BLaER1 (cell line): ENCODE measurements at regions not wholly inside any gene's neighbourhood (a gene's known extent, or its start where the extent isn't known, plus 50 kb on each side); places are given as distances from the start of the nearest gene placed in this dataset.

Experiments
- H3K27ac ChIP-seq: shearing (Covaris generic); formaldehyde crosslinking; 2 replicates; pipeline ENCODE4 v1.8.1; 2022
- H3K27me3 ChIP-seq: shearing (Covaris generic); formaldehyde crosslinking; 2 replicates; pipeline ENCODE4 v1.8.1; 2022
- H3K36me3 ChIP-seq: shearing (Covaris generic); formaldehyde crosslinking; 2 replicates; pipeline ENCODE4 v1.8.1; 2022
- H3K4me1 ChIP-seq: shearing (Covaris generic); formaldehyde crosslinking; 2 replicates; pipeline ENCODE4 v1.8.1; 2022
- H3K4me2 ChIP-seq: shearing (Covaris generic); formaldehyde crosslinking; 2 replicates; pipeline ENCODE4 v1.8.1; 2022
- H3K4me3 ChIP-seq: shearing (Covaris generic); formaldehyde crosslinking; 2 replicates; pipeline ENCODE4 v1.8.1; 2022
- H3K9ac ChIP-seq: shearing (Covaris generic); formaldehyde crosslinking; 2 replicates; pipeline ENCODE4 v1.8.1; 2022
- H3K9me3 ChIP-seq: shearing (Covaris generic); formaldehyde crosslinking; 2 replicates; pipeline ENCODE4 v1.8.1; 2022
- H4K20me1 ChIP-seq: shearing (Covaris generic); formaldehyde crosslinking; 2 replicates; pipeline ENCODE4 v1.8.1; 2022
- Cebpa-rat ChIP-seq: shearing (Covaris generic); IDR thresholded peaks from 2 replicates; pipeline ENCODE4 v1.8.1; 2022

DNA sequence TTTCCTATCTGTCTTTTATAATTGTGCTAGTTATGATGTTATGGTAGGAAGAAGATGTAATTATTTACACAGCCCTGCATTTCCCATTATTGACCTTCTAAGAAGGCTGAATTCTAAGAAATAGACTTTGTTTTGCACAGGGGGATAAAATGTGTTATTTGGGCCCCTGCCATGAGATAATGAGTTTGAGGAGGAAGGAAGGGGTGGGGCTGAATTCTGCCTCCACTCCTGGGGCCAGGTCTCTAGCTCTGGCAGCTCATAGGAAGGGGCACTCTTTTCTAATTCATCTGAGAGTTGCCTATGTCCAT, 69.2 kb upstream of the GOLGA8B start:
- H3K4me1 ChIP-seq = peaks cover 4% of the 10 kb centered on the region; the same call in 1 of the 2 replicates
- H3K27me3 ChIP-seq = no peaks in the 10 kb centered on the region
- no peak overlapping the region for H3K9ac ChIP-seq
- no peak overlapping the region for H3K4me3 ChIP-seq
- H3K27ac ChIP-seq = no peak overlapping the region
- H3K36me3 ChIP-seq = no peaks in the 10 kb centered on the region
- no peak for TF ChIP-seq Cebpa-rat
- no peaks in the 10 kb centered on the region for H3K9me3 ChIP-seq
- no peaks in the 10 kb centered on the region for H4K20me1 ChIP-seq
- H3K4me2 ChIP-seq = no peak overlapping the region

DNA sequence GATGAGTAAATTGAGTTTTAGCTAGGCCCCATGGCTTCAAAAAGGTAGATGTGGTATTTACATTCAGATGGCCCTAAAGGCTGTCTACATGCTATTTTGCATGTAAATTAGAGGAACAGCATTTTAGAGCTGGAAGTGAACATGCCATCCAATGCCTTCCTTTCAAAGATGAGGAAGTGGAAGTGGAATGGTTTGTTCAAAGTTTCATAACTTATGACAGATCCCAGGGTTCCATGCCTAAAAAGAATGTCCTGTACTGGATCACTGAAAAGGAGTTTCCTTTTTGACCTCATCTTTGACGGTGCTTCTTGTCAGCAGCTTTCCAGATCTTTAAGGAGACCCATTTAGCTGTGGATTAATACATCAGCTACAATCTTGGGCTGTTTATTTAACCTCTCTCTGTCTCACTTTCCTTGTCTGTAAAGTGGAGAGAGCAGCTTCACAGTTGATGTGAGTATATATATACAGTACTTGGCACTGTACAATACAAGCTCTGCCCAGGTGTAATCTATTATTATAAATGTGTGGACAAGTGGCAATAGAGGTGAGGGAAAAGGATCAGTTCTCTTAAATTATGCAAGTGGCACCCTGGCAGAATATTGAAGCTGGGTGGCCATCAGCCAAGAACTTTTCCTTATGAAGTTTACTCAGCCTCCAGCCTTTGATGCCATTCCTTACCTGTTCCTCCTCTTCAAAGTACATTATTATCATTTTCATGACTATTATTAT, 68.7 kb upstream of the GOLGA8B start:
- Histone ChIP-seq H3K4me1 (peaks cover 4% of the 10 kb centered on the region; the same call in 1 of the 2 replicates), H3K27ac (no peak overlapping the region), H3K4me2 (no peak overlapping the region), H3K9me3 (no peaks in the 10 kb centered on the region), H3K4me3 (no peak overlapping the region), H4K20me1 (no peaks in the 10 kb centered on the region), H3K36me3 (no peaks in the 10 kb centered on the region), H3K9ac (no peak overlapping the region), H3K27me3 (no peaks in the 10 kb centered on the region)
- no peak for TF ChIP-seq Cebpa-rat

DNA sequence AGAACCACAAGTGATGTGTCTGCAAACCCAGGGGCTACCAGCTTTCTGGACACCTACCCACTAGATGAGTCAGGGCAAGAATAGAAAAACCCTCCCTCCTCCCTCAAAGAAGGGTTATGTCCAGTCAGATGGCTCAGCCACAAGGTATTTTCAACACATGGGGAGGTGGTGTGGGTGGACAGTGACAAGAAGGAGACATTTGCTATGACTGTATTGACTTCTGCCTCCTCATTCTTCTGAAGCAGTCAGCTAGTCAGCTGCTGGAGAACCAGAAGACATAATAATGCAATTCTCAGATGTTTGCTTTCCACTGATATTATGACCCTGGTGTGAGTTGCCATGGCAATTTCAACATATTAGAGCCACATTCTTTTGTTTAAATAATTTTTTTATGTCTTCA, 66.7 kb upstream of the GOLGA8B start:
- Histone ChIP-seq H3K9ac (no peak overlapping the region), H3K27ac (no peak overlapping the region), H3K9me3 (no peaks in the 10 kb centered on the region), H3K27me3 (no peaks in the 10 kb centered on the region), H3K4me1 (peaks cover 4% of the 10 kb centered on the region; the same call in 1 of the 2 replicates), H3K4me2 (no peak overlapping the region), H3K4me3 (no peak overlapping the region), H4K20me1 (no peaks in the 10 kb centered on the region), H3K36me3 (no peaks in the 10 kb centered on the region)
- TF ChIP-seq Cebpa-rat = no peak

DNA sequence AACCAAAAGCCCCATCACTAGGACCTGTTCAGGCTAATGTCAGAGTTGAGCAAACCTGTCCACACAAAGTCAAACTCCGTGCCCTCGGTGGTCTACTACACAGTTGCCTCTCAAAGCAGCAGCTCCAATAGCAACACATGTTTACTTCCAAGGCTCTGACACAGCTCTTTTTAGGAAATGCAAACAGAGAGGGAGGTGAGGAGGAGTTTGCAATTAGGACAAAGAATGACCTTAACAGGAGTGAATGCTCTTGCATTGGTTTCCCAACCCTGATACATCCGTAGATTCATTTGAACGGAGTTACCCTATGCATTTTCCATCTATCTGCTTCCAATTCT, 64.8 kb upstream of the GOLGA8B start:
- TF ChIP-seq Cebpa-rat = no peak
- no peak overlapping the region for H3K4me3 ChIP-seq
- no peaks in the 10 kb centered on the region for H4K20me1 ChIP-seq
- no peaks in the 10 kb centered on the region for H3K27me3 ChIP-seq
- H3K9ac ChIP-seq = no peak overlapping the region
- H3K4me2 ChIP-seq = no peak overlapping the region
- H3K4me1 ChIP-seq = peaks cover 4% of the 10 kb centered on the region; the same call in 1 of the 2 replicates
- H3K9me3 ChIP-seq = no peaks in the 10 kb centered on the region
- H3K36me3 ChIP-seq = no peaks in the 10 kb centered on the region
- no peak overlapping the region for H3K27ac ChIP-seq

DNA sequence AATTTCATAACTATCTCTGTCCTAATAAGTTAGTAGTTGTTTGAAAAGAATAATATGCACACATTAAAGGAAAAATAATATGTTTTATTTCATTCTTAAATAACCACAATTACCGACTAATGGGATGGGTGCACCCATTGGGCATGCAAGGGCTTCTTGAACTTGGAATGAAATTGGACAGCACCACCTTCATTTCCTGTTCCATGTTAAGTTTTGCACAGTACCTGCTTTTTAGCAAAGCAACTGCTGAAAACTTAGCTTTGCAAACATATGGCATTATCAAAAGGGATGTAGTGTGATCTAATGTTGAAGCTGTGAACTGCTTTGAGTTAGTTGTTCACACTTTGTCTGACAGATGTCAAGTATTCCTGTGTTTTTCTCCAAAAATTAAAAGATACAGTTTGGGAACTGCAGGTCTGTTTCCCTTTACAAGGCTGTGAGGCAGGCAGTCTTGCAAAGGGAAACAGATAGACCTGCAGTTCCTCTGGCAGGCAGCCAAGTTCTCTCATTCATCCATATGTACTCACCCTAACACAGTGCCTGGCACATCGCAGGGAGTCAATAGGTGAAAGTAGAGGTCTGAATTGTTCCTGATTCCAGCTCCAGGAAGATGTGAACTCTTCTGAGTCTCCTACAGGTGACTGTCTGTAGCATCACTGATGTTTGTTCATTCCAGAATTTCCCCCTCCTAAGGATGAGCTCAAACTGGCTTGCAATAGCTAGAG, 64.3 kb upstream of the GOLGA8B start:
- H3K4me3 ChIP-seq = no peak overlapping the region
- H3K27ac ChIP-seq = no peak overlapping the region
- no peaks in the 10 kb centered on the region for H3K9me3 ChIP-seq
- H3K9ac ChIP-seq = no peak overlapping the region
- no peak for TF ChIP-seq Cebpa-rat
- no peaks in the 10 kb centered on the region for H3K36me3 ChIP-seq
- no peaks in the 10 kb centered on the region for H4K20me1 ChIP-seq
- peaks cover 2% of the 10 kb centered on the region; the same call in 1 of the 2 replicates for H3K4me1 ChIP-seq
- no peak overlapping the region for H3K4me2 ChIP-seq
- H3K27me3 ChIP-seq = no peaks in the 10 kb centered on the region

DNA sequence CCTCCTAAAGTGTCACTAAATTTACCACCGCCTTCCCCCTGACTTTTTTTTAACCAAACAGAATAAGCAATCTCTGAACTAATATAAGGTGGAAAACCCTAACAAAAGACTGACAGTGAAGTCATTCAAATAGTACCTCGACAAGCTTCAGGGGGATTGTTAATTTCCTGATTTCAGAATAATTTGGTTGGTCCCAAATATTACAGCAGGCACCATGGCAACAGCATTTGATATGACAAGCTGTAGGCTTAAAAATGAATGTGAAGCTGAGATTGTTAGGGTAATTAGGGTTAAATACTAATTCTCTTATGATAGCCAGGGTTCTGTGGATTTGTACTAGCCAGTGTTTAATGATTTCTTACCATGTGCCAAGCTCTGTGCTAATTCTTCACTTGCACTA, 63.5 kb upstream of the GOLGA8B start:
- Histone ChIP-seq H3K9ac (no peak overlapping the region), H3K27ac (no peak overlapping the region), H3K4me2 (no peak overlapping the region), H3K4me3 (no peak overlapping the region), H3K9me3 (no peaks in the 10 kb centered on the region), H4K20me1 (no peaks in the 10 kb centered on the region), H3K36me3 (no peaks in the 10 kb centered on the region), H3K27me3 (no peaks in the 10 kb centered on the region), H3K4me1 (no peaks in the 10 kb centered on the region)
- no peak for TF ChIP-seq Cebpa-rat

DNA sequence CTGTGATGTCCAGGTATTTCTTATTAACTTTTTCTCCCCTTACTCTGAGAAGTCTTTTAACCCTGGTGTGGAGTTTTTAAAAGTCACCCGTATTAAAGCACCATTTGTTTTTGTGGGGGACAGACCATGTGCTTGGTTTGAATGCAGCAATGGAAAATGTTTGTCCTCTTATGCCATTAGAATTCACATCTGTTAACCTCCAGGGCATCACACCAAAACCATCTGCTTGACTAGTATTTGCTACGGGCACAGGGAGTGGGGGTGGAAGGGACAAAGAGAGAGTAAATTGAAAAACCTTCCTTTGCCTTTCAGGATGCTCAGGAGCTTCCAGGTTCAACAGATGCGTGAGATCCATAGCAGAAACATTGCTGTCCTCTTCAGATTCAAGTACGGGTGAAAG, 61.4 kb upstream of the GOLGA8B start:
- no peaks in the 10 kb centered on the region for H3K27me3 ChIP-seq
- no peak overlapping the region for H3K9ac ChIP-seq
- H3K36me3 ChIP-seq = no peaks in the 10 kb centered on the region
- no peak for TF ChIP-seq Cebpa-rat
- H3K9me3 ChIP-seq = no peaks in the 10 kb centered on the region
- H3K4me2 ChIP-seq = no peak overlapping the region
- no peaks in the 10 kb centered on the region for H4K20me1 ChIP-seq
- no peak overlapping the region for H3K4me3 ChIP-seq
- H3K4me1 ChIP-seq = no peaks in the 10 kb centered on the region
- no peak overlapping the region for H3K27ac ChIP-seq

DNA sequence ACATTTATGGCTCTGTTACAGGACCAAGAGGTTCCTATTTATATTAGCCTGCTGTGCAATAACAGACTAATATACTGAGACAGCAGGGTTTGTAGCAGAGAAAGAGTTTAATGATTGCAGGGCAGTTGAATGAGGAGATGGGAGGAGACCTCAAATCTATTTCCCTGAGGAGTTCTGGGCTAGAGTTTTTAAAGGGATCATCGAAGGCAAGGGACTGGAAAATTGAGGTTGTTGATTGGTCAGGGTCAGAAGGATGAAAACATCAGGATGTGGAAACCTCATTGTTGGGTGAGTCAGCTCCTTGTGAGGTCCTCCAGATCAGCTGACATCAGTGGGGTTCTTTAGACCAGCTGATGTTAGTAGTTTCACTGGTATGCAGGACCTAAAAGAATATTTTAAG, 60.6 kb upstream of the GOLGA8B start:
- H3K4me1 ChIP-seq = no peaks in the 10 kb centered on the region
- H3K27me3 ChIP-seq = no peaks in the 10 kb centered on the region
- no peaks in the 10 kb centered on the region for H4K20me1 ChIP-seq
- no peak overlapping the region for H3K9ac ChIP-seq
- H3K4me2 ChIP-seq = no peak overlapping the region
- no peak for TF ChIP-seq Cebpa-rat
- no peak overlapping the region for H3K27ac ChIP-seq
- H3K36me3 ChIP-seq = no peaks in the 10 kb centered on the region
- no peak overlapping the region for H3K4me3 ChIP-seq
- H3K9me3 ChIP-seq = no peaks in the 10 kb centered on the region

DNA sequence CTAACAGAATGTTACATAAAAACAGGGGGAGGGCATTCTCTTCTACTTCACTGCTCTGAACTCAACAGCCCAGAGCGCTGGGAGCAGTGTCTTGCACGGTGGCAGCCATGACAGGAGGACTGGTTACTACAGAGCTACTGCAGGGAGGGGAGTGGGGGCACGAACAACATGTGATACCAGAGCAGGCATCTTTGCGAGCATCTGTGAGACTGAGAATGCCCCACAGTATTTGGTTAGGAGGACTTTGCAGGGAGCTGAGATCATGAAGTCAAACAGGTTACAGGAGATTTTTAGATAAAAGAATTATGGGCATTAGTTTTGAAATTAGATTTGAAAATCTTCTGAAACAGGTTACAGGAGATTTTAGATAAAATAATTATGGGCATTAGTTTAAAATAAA, 58.8 kb upstream of the GOLGA8B start:
- Histone ChIP-seq H4K20me1 (no peaks in the 10 kb centered on the region), H3K4me1 (no peaks in the 10 kb centered on the region), H3K27ac (no peak overlapping the region), H3K4me2 (no peak overlapping the region), H3K4me3 (no peak overlapping the region), H3K27me3 (no peaks in the 10 kb centered on the region), H3K9ac (no peak overlapping the region), H3K9me3 (no peaks in the 10 kb centered on the region), H3K36me3 (no peaks in the 10 kb centered on the region)
- TF ChIP-seq Cebpa-rat = no peak

DNA sequence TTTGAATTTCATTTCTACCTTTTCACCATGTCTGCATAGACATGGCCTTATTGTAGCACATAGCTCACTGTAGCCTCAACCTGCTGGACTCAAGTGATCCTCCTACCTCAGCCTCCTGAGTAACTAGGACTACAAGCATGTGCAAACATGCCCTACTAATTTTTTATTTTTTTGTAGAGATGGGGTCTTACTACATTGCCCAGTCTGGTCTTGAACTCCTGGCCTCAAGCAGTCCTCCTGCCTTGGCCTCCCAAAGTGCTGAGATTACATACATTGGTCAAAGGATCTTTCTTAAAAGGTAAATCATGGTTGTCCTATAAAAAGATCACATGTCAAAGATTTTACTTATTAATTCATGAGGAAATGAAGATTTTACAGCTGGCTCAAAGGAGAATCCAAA, 57.2 kb upstream of the GOLGA8B start:
- no peak overlapping the region for H3K9ac ChIP-seq

More for the DNA sequence above, 57.2 kb upstream of the GOLGA8B start:
- no peak for TF ChIP-seq Cebpa-rat
- no peaks in the 10 kb centered on the region for H3K27me3 ChIP-seq
- H3K36me3 ChIP-seq = no peaks in the 10 kb centered on the region
- no peaks in the 10 kb centered on the region for H3K9me3 ChIP-seq
- no peak overlapping the region for H3K27ac ChIP-seq
- no peak overlapping the region for H3K4me2 ChIP-seq
- H3K4me1 ChIP-seq = no peaks in the 10 kb centered on the region
- no peak overlapping the region for H3K4me3 ChIP-seq
- no peaks in the 10 kb centered on the region for H4K20me1 ChIP-seq
